Adrenal gland (tissue), 9 donors: ENCODE measurements at regions not wholly inside any gene's neighbourhood (a gene's known extent, or its start where the extent isn't known, plus 50 kb on each side); places are given as distances from the start of the nearest gene placed in this dataset.
"Not testable (repeated sequence)": the region's sequence is repeated elsewhere in the genome, so short reads cannot be mapped to it uniquely, and the experiment has no call there.

Source experiments
- DNase-seq, 7 donors: peaks; one replicate each; pipeline ENCODE4 v3.0.0-alpha.2; 2019 to 2020
- H3K27ac ChIP-seq, 5 donors: fragments of 200-600 bp; sonication (generic) in 4 of 5; 1 replicate in 3 of 5; 2 replicates in 2 of 5; pipeline versions ENCODE4 v1.5.1 to v1.8.0; 2016 to 2020; ENCODE audit warnings: mild to moderate bottlenecking in 1 of 5
- H3K27me3 ChIP-seq: fragments of 200-600 bp; 2 replicates; pipeline ENCODE4 v1.8.0; 2021
- H3K36me3 ChIP-seq, 2 donors: fragments of 200-600 bp; replicated peaks in 1 of 2; 1 replicate in 1 of 2; 2 replicates in 1 of 2; pipeline versions ENCODE4 v1.5.1 to v1.8.0; 2018 to 2022
- H3K4me1 ChIP-seq, 2 donors: fragments of 200-600 bp; replicated peaks in 1 of 2; 1 replicate in 1 of 2; 2 replicates in 1 of 2; pipeline versions ENCODE4 v1.5.1 to v1.8.0; 2018 to 2021
- H3K4me3 ChIP-seq, 4 donors: fragments of 200-600 bp; sonication (generic) in 3 of 4; one replicate each; pipeline ENCODE4 v1.5.1; 2016 to 2018
- H3K9me3 ChIP-seq, 3 donors: fragments of 200-600 bp; sonication (generic) in 1 of 3; replicated peaks in 1 of 3; 1 replicate in 2 of 3; 2 replicates in 1 of 3; pipeline versions ENCODE4 v1.5.1 to v1.8.0; 2016 to 2021
- POLR2A ChIP-seq, 2 donors: fragments of 450-650 bp; IDR thresholded peaks; one replicate each; pipeline ENCODE4 v1.6.1; 2017; ENCODE audit warnings: antibody characterized with exemption in 2 of 2, mild to moderate bottlenecking in 2 of 2, moderate library complexity in 1 of 2
- WGBS, 4 donors: extraction: QIAGEN DNeasy Blood & Tissue Kit in 2 of 4; methylation state at CpG; one replicate each; pipeline versions ENCODE4 v1.1.5 to v1.1.7; 2013 to 2017; 5-methylcytosine and 5-hydroxymethylcytosine counted together
- intact Hi-C, 2 donors: fragments of 100-400 bp; cut with DNase I; formaldehyde crosslinking; loops; one replicate each; pipeline versions ENCODE4 v1.14.1 to v1.15.0; 2022 to 2023
- TF ChIP-seq, protein P1 (sequence below), 6 experiments: fragments of 450-650 bp in 4 of 6; fragments of 200-600 bp in 2 of 6; sonication (generic) in 1 of 6; IDR thresholded peaks; 1 replicate in 5 of 6; 2 replicates in 1 of 6; pipeline versions ENCODE4 v1.5.1 to v1.8.0; 2016 to 2021; ENCODE audit warnings: antibody characterized with exemption in 6 of 6, mild to moderate bottlenecking in 2 of 6, moderate library complexity in 1 of 6
- donor health status: healthy with polysubstance abuse.
- donor health status: Bipolar disorder and iron deficiency.
- donor health status: DM: yes; HTN: yes; CAD: no.
- donor health status: DM: no; HTN: no; CAD: no.
- donor health status: DM: no; HTN: no; CAD: no.

DNA sequence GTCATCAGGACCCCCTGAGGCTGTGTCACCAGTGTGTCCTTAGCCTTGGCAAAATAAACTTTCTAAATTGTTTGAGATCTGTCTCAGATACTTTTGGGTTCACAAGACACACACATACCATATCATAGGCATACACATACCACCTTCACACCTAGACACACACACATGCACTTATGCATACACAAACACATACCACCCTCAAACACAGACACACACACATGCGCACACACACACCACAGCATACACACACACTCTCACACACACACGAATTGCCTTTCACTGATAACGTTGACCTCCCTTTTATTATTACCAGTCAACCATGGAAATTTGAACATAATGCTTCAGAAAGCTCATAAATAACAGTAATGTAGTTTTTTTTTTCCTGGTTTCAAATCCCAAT, 108.6 kb upstream of the MYLIP start:
- no peak for TF ChIP-seq POLR2A (IDR thresholded peaks at IDR 0.05)
- TF ChIP-seq, protein P1, sequence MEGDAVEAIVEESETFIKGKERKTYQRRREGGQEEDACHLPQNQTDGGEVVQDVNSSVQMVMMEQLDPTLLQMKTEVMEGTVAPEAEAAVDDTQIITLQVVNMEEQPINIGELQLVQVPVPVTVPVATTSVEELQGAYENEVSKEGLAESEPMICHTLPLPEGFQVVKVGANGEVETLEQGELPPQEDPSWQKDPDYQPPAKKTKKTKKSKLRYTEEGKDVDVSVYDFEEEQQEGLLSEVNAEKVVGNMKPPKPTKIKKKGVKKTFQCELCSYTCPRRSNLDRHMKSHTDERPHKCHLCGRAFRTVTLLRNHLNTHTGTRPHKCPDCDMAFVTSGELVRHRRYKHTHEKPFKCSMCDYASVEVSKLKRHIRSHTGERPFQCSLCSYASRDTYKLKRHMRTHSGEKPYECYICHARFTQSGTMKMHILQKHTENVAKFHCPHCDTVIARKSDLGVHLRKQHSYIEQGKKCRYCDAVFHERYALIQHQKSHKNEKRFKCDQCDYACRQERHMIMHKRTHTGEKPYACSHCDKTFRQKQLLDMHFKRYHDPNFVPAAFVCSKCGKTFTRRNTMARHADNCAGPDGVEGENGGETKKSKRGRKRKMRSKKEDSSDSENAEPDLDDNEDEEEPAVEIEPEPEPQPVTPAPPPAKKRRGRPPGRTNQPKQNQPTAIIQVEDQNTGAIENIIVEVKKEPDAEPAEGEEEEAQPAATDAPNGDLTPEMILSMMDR (IDR thresholded peaks at IDR 0.05) = no peak
- WGBS, 4 donors = 83 to 89% (median 86%) methylated on average over 3 of the region's 3 CpGs
- Histone ChIP-seq H3K27me3 (no peaks in the 10 kb centered on the region), H3K4me3 (no peak overlapping the region), H3K36me3 (no peaks in the 10 kb centered on the region), H3K9me3 (no peaks in the 10 kb centered on the region), H3K4me1 (no peaks in the 10 kb centered on the region), H3K27ac (no peak overlapping the region)
- intact Hi-C loops = no loop called here
- no peak for DNase-seq

DNA sequence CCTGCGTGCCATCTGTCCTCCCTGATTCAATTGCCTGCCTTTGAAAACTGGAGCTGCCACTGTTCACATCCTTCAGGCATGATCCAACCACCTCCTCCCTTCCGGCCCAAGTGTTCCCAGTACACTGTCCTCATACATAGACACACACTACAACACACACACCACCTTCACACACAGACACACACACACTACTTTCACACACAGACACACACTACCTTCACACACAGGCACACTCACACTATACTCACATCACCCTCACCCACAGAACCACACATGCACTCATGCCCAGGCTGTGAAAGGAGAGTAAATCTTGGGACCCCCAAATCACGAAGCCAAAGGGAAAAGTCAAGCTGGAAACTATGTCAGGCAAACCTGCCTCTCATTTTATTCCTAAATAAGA, 109.4 kb upstream of the MYLIP start:
- H3K9me3 ChIP-seq = no peaks in the 10 kb centered on the region
- no peak overlapping the region for H3K27ac ChIP-seq
- DNase-seq = no peak
- no peaks in the 10 kb centered on the region for H3K4me1 ChIP-seq
- intact Hi-C loops = no loop called here
- no peaks in the 10 kb centered on the region for H3K36me3 ChIP-seq
- WGBS, 4 donors = 81 to 92% (median 87%) methylated on average over 3 of the region's 3 CpGs
- no peak for TF ChIP-seq POLR2A (IDR thresholded peaks at IDR 0.05)
- TF ChIP-seq, protein P1 (IDR thresholded peaks at IDR 0.05) = no peak
- no peak overlapping the region for H3K4me3 ChIP-seq
- no peaks in the 10 kb centered on the region for H3K27me3 ChIP-seq

DNA sequence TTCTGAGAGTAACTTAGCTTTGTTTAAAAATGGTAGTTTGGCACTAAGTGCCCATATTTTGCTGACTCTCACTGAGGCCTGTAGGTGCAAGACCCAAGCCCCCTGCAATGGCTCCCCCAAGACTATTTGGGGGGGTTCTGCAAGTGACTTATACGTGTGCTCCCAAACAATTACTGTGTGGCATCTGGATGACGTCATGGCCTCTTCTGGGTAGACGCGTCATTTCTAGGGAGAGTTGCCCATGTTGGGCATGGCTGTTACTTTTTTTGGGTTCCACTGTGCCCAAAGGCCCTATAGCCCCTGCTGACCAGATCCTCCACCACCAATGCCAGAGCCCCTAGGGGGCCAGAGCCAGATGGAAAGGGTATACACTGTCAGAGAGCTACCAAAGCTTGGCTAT, 110.3 kb upstream of the MYLIP start:
- H3K4me1 ChIP-seq = no peaks in the 10 kb centered on the region
- no peak for DNase-seq
- 81 to 97% (median 93%) methylated on average over 4 of the region's 4 CpGs for WGBS, 4 donors
- no peaks in the 10 kb centered on the region for H3K9me3 ChIP-seq
- H3K36me3 ChIP-seq = no peaks in the 10 kb centered on the region
- H3K27me3 ChIP-seq = no peaks in the 10 kb centered on the region
- intact Hi-C loops = no loop called here
- no peak overlapping the region for H3K4me3 ChIP-seq
- no peak for TF ChIP-seq POLR2A (IDR thresholded peaks at IDR 0.05)
- TF ChIP-seq, protein P1 (IDR thresholded peaks at IDR 0.05) = no peak
- no peak overlapping the region for H3K27ac ChIP-seq

DNA sequence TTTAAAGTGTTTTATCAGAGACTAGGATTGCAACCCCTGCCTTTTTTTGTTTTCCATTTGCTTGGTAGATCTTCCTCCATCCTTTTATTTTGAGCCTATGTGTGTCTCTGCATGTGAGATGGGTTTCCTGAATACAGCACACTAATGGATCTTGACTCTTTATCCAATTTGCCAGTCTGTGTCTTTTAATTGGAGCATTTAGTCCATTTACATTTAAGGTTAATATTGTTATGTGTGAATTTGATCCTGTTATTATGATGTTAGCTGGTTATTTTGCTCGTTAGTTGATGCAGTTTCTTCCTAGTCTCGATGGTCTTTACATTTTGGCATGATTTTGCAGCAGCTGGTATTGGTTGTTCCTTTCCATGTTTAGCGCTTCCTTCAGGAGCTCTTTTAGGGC, 114.6 kb upstream of the MYLIP start:
- H3K4me3 ChIP-seq, DNase-seq, H3K9me3 ChIP-seq, H3K4me1 ChIP-seq, H3K27me3 ChIP-seq, H3K36me3 ChIP-seq, H3K27ac ChIP-seq, intact Hi-C loops: not testable (repeated sequence)
- WGBS, 4 donors = 68 to 100% (median 82%) methylated on average over 2 to 3 of the region's 3 CpGs

DNA sequence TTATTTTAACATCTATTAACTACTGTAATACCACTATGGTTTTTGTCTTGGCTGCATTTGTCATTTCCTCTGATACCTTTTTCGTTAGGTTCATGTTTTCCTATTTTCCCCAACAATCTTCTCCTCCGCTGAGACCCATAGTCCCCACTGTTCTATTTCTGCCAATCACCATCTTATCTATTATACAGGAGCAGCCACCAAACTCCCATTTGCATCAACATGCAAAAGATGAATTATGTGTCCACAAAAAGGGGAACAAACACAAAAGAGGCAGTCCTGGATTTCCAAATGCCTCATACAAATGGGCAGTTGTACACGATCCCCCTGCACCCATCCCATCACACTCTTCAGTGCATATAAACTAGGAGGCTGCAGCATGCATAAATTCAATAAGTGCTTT, 121.7 kb upstream of the MYLIP start:
- intact Hi-C loops = no loop called here
- DNase-seq = no peak
- H3K9me3 ChIP-seq = no peaks in the 10 kb centered on the region
- TF ChIP-seq, protein P1 (IDR thresholded peaks at IDR 0.05) = no peak
- TF ChIP-seq POLR2A (IDR thresholded peaks at IDR 0.05) = no peak
- H3K4me3 ChIP-seq = no peak overlapping the region
- no peaks in the 10 kb centered on the region for H3K4me1 ChIP-seq
- no peaks in the 10 kb centered on the region for H3K27me3 ChIP-seq
- no peaks in the 10 kb centered on the region for H3K36me3 ChIP-seq
- WGBS, 4 donors = 59 to 70% (median 68%) methylated on average over 3 of the region's 3 CpGs
- H3K27ac ChIP-seq = no peak overlapping the region
